Astrocyte (in vitro differentiated cells and primary cell): ENCODE measurements at regions not wholly inside any gene's neighbourhood (a gene's known extent, or its start where the extent isn't known, plus 50 kb on each side); places are given as distances from the start of the nearest gene placed in this dataset.
"Not testable (repeated sequence)": the region's sequence is repeated elsewhere in the genome, so short reads cannot be mapped to it uniquely, and the experiment has no call there.

Source experiments
- DNase-seq: peaks from one replicate; pipeline ENCODE4 v3.0.0-alpha.2; 2010; ENCODE audit warnings: low read depth
- FAIRE-seq: peaks from 2 replicates; lab custom pipeline; 2011; peaks lifted over from hg19 to GRCh38; lab: Jason Lieb, UNC
- H2AFZ ChIP-seq: 2 replicates; pipeline ENCODE4 v1.6.0; 2012; ENCODE audit warnings: low read depth, low read length, inconsistent platforms
- H3K27ac ChIP-seq: 2 replicates; pipeline ENCODE4 v1.5.1; 2011; ENCODE audit warnings: low read depth, low read length, inconsistent platforms
- H3K27me3 ChIP-seq: 2 replicates; pipeline ENCODE4 v1.6.0; 2011; ENCODE audit warnings: low read length, inconsistent platforms; ENCODE audit not compliant: insufficient read depth
- H3K36me3 ChIP-seq: 2 replicates; pipeline ENCODE4 v1.5.1; 2011; ENCODE audit warnings: low read length, inconsistent platforms; ENCODE audit not compliant: insufficient read depth
- H3K4me1 ChIP-seq: 2 replicates; pipeline ENCODE4 v1.5.1; 2011; ENCODE audit warnings: low read length, inconsistent platforms; ENCODE audit not compliant: insufficient read depth
- H3K4me2 ChIP-seq: 2 replicates; pipeline ENCODE4 v1.6.0; 2012; ENCODE audit warnings: low read length, inconsistent platforms
- H3K4me3 ChIP-seq: 2 replicates; pipeline ENCODE4 v1.5.1; 2011; ENCODE audit warnings: low read depth, mild to moderate bottlenecking, low read length, inconsistent platforms; ENCODE audit not compliant: insufficient read depth
- H3K79me2 ChIP-seq: 2 replicates; pipeline ENCODE4 v1.6.0; 2012; ENCODE audit warnings: mild to moderate bottlenecking, low read length, inconsistent platforms; ENCODE audit not compliant: insufficient read depth
- H3K9ac ChIP-seq: 2 replicates; pipeline ENCODE4 v1.6.0; 2012; ENCODE audit warnings: mild to moderate bottlenecking, low read length, inconsistent platforms
- H3K9me3 ChIP-seq: 2 replicates; pipeline ENCODE4 v1.5.1; 2012; ENCODE audit warnings: low read depth, mild to moderate bottlenecking, low read length, inconsistent platforms; ENCODE audit not compliant: insufficient read depth
- H4K20me1 ChIP-seq: 2 replicates; pipeline ENCODE4 v1.6.0; 2012; ENCODE audit warnings: low read length, inconsistent platforms; ENCODE audit not compliant: insufficient read depth
- H3K27ac Mint-ChIP-seq: one replicate; pipeline ENCODE4 v1.8.0; 2021; ENCODE audit warnings: mild to moderate bottlenecking, mixed read lengths; ENCODE audit not compliant: unreplicated experiment
- H3K27me3 Mint-ChIP-seq: one replicate; pipeline ENCODE4 v1.8.0; 2021; ENCODE audit warnings: low read depth, mixed read lengths; ENCODE audit not compliant: unreplicated experiment
- H3K36me3 Mint-ChIP-seq: one replicate; pipeline ENCODE4 v1.8.0; 2021; ENCODE audit warnings: low read depth, mixed read lengths; ENCODE audit not compliant: unreplicated experiment
- H3K4me1 Mint-ChIP-seq: one replicate; pipeline ENCODE4 v1.8.0; 2021; ENCODE audit warnings: low read depth, mixed read lengths; ENCODE audit not compliant: unreplicated experiment
- H3K4me3 Mint-ChIP-seq: one replicate; pipeline ENCODE4 v1.8.0; 2021; ENCODE audit warnings: mild to moderate bottlenecking, moderate library complexity, mixed read lengths; ENCODE audit not compliant: unreplicated experiment
- H3K9me3 Mint-ChIP-seq: one replicate; pipeline ENCODE4 v1.8.0; 2021; ENCODE audit warnings: mild to moderate bottlenecking, mixed read lengths; ENCODE audit not compliant: unreplicated experiment
- EZH2 ChIP-seq: IDR thresholded peaks from 2 replicates; pipeline ENCODE4 v1.6.1; 2012; ENCODE audit warnings: mild to moderate bottlenecking, low read length, inconsistent platforms; ENCODE audit not compliant: insufficient read depth
- TF ChIP-seq, protein P1 (sequence below): IDR thresholded peaks from 2 replicates; pipeline ENCODE4 v1.5.1; 2011; ENCODE audit warnings: low read depth, mild to moderate bottlenecking, inconsistent platforms, low read length, moderate library complexity; ENCODE audit not compliant: insufficient read depth

DNA sequence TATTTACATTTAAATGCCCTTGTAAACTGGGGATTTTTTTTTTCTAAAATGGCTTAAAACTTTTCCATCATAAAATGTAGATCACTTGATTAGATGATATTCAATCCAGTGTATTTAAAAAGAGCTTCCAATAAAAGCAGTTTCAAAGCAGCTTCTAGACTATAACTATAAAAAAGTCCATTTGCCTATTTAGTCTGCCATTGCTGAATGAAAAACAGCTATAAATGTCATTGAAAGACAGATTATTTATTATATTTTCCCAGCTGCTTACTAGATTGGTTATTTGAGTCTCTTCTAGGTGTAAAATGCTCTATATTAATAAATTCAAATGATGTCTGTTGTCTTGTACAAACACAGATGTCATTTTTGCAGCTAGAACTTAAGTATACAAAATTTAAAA, 414.8 kb downstream of the RMST start:
- Histone ChIP-seq H3K79me2 (no peaks in the 10 kb centered on the region), H3K4me3 (no peak overlapping the region), H2AFZ (no peak overlapping the region), H3K4me2 (no peak overlapping the region), H3K9ac (no peak overlapping the region), H3K27me3 (no peaks in the 10 kb centered on the region), H3K36me3 (no peaks in the 10 kb centered on the region), H3K27ac (no peak overlapping the region), H3K9me3 (no peaks in the 10 kb centered on the region), H4K20me1 (no peaks in the 10 kb centered on the region), H3K4me1 (no peaks in the 10 kb centered on the region)
- FAIRE-seq (no peak), DNase-seq (no peak)
- Mint-ChIP-seq H3K4me1 (no peaks in the 10 kb centered on the region), H3K27me3 (no peaks in the 10 kb centered on the region), H3K9me3 (peaks cover 3% of the 10 kb centered on the region), H3K4me3 (no peak overlapping the region), H3K27ac (no peak overlapping the region), H3K36me3 (no peaks in the 10 kb centered on the region)
- no peak for TF ChIP-seq EZH2
- TF ChIP-seq, protein P1, sequence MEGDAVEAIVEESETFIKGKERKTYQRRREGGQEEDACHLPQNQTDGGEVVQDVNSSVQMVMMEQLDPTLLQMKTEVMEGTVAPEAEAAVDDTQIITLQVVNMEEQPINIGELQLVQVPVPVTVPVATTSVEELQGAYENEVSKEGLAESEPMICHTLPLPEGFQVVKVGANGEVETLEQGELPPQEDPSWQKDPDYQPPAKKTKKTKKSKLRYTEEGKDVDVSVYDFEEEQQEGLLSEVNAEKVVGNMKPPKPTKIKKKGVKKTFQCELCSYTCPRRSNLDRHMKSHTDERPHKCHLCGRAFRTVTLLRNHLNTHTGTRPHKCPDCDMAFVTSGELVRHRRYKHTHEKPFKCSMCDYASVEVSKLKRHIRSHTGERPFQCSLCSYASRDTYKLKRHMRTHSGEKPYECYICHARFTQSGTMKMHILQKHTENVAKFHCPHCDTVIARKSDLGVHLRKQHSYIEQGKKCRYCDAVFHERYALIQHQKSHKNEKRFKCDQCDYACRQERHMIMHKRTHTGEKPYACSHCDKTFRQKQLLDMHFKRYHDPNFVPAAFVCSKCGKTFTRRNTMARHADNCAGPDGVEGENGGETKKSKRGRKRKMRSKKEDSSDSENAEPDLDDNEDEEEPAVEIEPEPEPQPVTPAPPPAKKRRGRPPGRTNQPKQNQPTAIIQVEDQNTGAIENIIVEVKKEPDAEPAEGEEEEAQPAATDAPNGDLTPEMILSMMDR: no peak

DNA sequence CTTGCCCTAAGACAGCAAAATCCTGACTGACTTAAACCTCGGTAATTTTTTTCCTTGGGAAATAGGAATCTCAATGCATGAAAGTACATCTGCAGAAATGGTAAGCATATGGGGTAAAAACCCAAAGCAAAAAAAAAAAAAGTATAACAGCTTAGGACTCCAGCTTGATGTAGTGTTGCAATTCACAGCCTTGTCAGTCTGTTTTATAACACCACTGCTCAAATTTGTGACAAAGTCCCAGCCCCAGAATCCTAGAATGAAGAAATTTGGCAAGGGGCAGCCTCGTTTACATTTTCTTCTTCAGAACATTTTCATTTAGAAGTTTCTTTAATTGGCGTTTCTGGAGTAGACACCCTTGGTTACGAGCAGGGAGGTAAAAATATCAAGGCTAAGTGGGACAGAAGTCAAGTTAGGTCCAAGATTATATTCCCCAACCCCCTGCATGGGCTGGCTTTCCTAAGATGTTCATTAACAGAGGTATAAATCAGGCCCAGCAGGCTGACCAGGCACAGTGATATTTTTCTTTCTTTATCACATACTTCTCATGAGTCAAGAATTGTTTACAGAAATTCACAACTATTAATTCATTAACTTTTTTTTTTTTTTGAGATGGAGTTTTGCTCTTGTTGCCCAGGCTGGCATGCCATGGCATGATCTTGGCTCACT, 424.0 kb downstream of the RMST start:
- H3K27ac Mint-ChIP-seq: no peak overlapping the region

DNA sequence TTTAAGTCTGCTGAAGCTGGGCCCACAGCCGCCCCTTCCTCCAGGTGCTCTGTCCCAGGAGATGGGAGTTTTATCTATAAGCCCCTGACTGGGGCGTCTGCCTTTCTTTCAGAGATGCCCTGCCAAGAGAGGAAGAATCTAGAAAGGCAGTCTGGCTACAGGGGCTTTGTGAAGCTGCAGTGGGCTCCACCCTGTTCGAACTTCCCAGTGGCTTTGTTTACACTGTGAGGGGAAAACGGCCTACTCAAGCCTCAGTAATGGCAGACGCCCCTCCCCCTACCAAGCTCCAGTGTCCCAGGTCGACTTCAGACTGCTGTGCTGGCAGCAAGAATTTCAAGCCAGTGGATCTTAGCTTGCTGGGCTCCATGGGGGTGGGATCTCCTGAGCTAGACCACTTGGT, 435.3 kb downstream of the RMST start:
- H3K4me3 Mint-ChIP-seq, DNase-seq, H3K79me2 ChIP-seq, H3K9me3 ChIP-seq, H4K20me1 ChIP-seq, H3K4me2 ChIP-seq, H3K27ac Mint-ChIP-seq, H3K9ac ChIP-seq, H3K36me3 Mint-ChIP-seq, FAIRE-seq, H3K27me3 Mint-ChIP-seq, H3K9me3 Mint-ChIP-seq, H3K27me3 ChIP-seq, H2AFZ ChIP-seq, H3K4me1 ChIP-seq, H3K36me3 ChIP-seq, H3K27ac ChIP-seq, H3K4me3 ChIP-seq: not testable (repeated sequence)
- H3K4me1 Mint-ChIP-seq: peaks cover 13% of the 10 kb centered on the region

More for the DNA sequence above, 424.0 kb downstream of the RMST start:
- FAIRE-seq: no peak
- Histone ChIP-seq H3K4me1 (no peaks in the 10 kb centered on the region), H3K4me3 (no peak overlapping the region), H2AFZ (no peak overlapping the region), H3K36me3 (no peaks in the 10 kb centered on the region), H3K27me3 (no peaks in the 10 kb centered on the region), H3K9me3 (no peaks in the 10 kb centered on the region), H4K20me1 (no peaks in the 10 kb centered on the region), H3K79me2 (no peaks in the 10 kb centered on the region), H3K4me2 (no peak overlapping the region), H3K9ac (no peak overlapping the region), H3K27ac (no peak overlapping the region)
- no peak overlapping the region for H3K4me3 Mint-ChIP-seq
- no peaks in the 10 kb centered on the region for H3K36me3 Mint-ChIP-seq
- H3K4me1 Mint-ChIP-seq: no peaks in the 10 kb centered on the region
- TF ChIP-seq EZH2: no peak
- TF ChIP-seq, protein P1: no peak
- H3K9me3 Mint-ChIP-seq: no peaks in the 10 kb centered on the region
- no peak for DNase-seq
- H3K27me3 Mint-ChIP-seq: no peaks in the 10 kb centered on the region
